Naive thymus-derived CD8-positive, alpha-beta T cell (primary cell): ENCODE measurements at regions not wholly inside any gene's neighbourhood (a gene's known extent, or its start where the extent isn't known, plus 50 kb on each side); places are given as distances from the start of the nearest gene placed in this dataset.

Experiments
- ATAC-seq, 2 donors: fragments of 150-1000 bp; cut with Tn5 transposase in 1 of 2; sonication (Bioruptor Pico), chemical (Tn5 transposase) in 1 of 2; 1 replicate in 1 of 2; 2 replicates in 1 of 2; pipeline ENCODE4 v1.10.0; 2021; ENCODE audit warnings: mild to moderate bottlenecking in 2 of 2, moderate library complexity in 2 of 2
- POLR2A ChIA-PET: fragments of 350-600 bp; sonication (Branson Sonifier 250); formaldehyde crosslinking; loops from one replicate; lab custom pipeline; 2021; ENCODE audit warnings: antibody characterized with exemption; lab: Charles Lee
- DNase-seq, 10 donors: peaks; one replicate each; pipeline versions ENCODE4 v3.0.0 to v3.0.0-alpha.2; 2020 to 2022
- H3K27ac Mint-ChIP-seq, 10 donors: one replicate each; pipeline ENCODE4 v1.8.0; 2020 to 2022; ENCODE audit warnings: mild to moderate bottlenecking in 10 of 10, mixed read lengths in 10 of 10, moderate library complexity in 4 of 10, inconsistent platforms in 1 of 10
- H3K27me3 Mint-ChIP-seq, 5 donors: one replicate each; pipeline ENCODE4 v1.8.0; 2021 to 2022; ENCODE audit warnings: mixed read lengths in 5 of 5
- H3K36me3 Mint-ChIP-seq, 3 donors: one replicate each; pipeline ENCODE4 v1.8.0; 2020 to 2022; ENCODE audit warnings: mixed read lengths in 3 of 3, mild to moderate bottlenecking in 2 of 3, inconsistent platforms in 1 of 3
- H3K4me1 Mint-ChIP-seq, 4 donors: one replicate each; pipeline ENCODE4 v1.8.0; 2021 to 2022; ENCODE audit warnings: mixed read lengths in 4 of 4
- H3K4me3 Mint-ChIP-seq, 10 donors: one replicate each; pipeline ENCODE4 v1.8.0; 2020 to 2022; ENCODE audit warnings: mild to moderate bottlenecking in 10 of 10, mixed read lengths in 10 of 10, moderate library complexity in 6 of 10, inconsistent platforms in 1 of 10
- H3K9me3 Mint-ChIP-seq, 9 donors: one replicate each; pipeline ENCODE4 v1.8.0; 2020 to 2022; ENCODE audit warnings: mixed read lengths in 9 of 9, mild to moderate bottlenecking in 3 of 9, inconsistent platforms in 1 of 9, moderate library complexity in 1 of 9

- ATAC-seq, result no peak
- Mint-ChIP-seq H3K4me1 (peaks cover 0 to 4% (median 2%) of the 10 kb centered on the region in 4 donors), H3K27ac (no peak overlapping the region), H3K9me3 (peaks cover 0 to 22% (median 5%) of the 10 kb centered on the region in 9 donors), H3K27me3 (peaks cover 0 to 1% (median 0%) of the 10 kb centered on the region in 5 donors), H3K36me3 (no peaks in the 10 kb centered on the region), H3K4me3 (no peak overlapping the region)
- POLR2A ChIA-PET, result no interaction called here
- DNase-seq, result no peak
Measured at GRCh38 chr3:22982981-22983587, 220.0 kb upstream of the UBE2E2 start.

DNA sequence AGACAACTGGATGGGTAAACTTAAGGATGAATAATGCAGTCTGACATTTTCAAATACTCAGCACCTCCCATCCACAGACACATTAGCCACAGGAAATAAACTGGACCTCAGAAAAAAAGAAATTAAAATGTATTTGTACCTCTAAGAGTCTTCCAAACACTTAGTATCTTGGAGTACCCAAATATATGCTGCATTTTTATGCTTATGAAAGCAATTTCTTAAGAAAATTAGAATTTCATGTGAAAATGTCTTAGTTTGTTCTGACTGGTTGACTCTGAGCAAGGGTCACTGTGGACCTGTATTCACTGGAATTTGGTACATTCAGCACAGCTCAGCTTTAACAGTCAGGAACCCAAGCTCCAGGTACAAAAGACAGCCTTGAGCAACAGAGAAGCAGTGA lies 216.2 kb upstream of the UBE2E2 start:
- ATAC-seq, result no peak
- POLR2A ChIA-PET, result no interaction called here
- Mint-ChIP-seq H3K4me1 (no peaks in the 10 kb centered on the region), H3K36me3 (no peaks in the 10 kb centered on the region), H3K27ac (no peak overlapping the region), H3K27me3 (peaks cover 0 to 3% (median 0%) of the 10 kb centered on the region in 5 donors), H3K4me3 (no peak overlapping the region), H3K9me3 (peaks cover 0 to 22% (median 8%) of the 10 kb centered on the region in 9 donors)
- DNase-seq, result no peak

GRCh38 chr3:22988566-22988965 lies 214.6 kb upstream of the UBE2E2 start:
- H3K27me3 Mint-ChIP-seq, result peaks cover 0 to 3% (median 0%) of the 10 kb centered on the region in 5 donors
- POLR2A ChIA-PET, result no interaction called here

DNA sequence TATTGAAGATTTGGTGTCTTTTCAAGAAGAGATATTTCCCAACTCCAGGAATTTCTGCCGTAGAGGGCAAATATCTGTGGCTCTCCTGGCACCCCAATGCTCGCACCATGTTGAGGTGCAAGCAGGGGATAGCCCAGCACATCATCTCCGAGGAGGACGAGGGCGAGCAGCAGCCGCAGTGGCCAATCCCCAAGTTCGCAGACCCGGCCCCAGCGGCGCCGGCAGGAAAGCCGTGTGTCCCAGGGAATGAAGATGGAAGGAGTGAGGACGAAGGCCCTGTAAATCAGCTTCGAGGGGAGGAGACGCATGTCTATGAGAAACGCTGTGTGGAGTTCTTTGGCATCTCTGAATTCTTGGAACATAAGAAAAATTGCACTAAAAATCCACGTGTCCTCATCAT lies 213.4 kb upstream of the UBE2E2 start:
- peaks cover 0 to 18% (median 8%) of the 10 kb centered on the region in 9 donors for H3K9me3 Mint-ChIP-seq
- H3K4me1 Mint-ChIP-seq, result no peaks in the 10 kb centered on the region
- ATAC-seq, result no peak

More at GRCh38 chr3:22988566-22988965, 214.6 kb upstream of the UBE2E2 start:
- Mint-ChIP-seq H3K4me1 (no peaks in the 10 kb centered on the region), H3K36me3 (no peaks in the 10 kb centered on the region), H3K27ac (no peak overlapping the region), H3K4me3 (no peak overlapping the region), H3K9me3 (peaks cover 0 to 22% (median 8%) of the 10 kb centered on the region in 9 donors)
- ATAC-seq (no peak), DNase-seq (no peak)

DNA sequence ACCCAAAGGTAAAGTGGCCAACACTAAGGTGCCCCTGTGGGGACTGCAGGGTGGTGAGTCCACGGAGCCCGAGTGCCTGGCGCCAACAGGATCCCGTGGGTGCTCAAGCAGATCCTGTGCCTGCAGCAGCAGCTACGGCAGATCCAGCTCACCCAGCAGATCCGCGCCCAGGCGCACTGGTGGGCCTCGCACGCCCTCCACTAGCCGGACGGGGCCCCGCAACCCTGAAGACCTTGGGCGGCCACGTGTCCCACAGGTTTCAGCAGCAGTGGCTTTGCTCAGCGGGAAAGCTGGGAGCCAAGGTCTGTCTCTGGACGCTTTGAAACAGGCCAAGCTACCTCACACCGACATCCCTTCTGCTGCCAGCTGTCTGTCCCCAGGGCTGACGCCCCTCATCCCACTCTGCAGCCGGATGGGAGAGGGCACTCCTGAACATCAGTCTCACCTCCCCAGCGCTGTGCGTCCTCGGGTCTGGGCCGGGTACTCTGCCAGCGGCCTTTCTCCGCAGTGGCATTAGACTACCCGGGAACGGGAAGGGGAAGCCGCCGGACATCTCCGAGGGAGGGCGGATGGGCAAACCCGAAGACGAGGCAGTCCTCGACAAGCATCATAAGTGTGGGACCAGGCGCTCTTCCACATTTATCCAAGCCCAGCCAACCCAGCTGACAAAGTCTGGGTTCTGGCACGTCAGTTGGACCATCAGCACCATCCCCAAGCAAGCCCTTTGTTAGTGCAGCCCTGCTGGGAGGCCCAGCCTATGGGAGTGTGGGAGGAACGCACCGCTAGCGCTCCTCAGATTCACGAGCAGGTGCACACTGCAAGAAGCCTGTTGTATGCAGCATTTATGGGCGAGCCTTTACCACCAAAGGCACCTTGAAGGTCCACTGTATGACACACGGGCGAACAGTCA lies 212.6 kb upstream of the UBE2E2 start:
- ATAC-seq (no peak), DNase-seq (no peak)
- Mint-ChIP-seq H3K4me1 (no peaks in the 10 kb centered on the region), H3K4me3 (no peak overlapping the region), H3K27me3 (peaks cover 0 to 3% (median 0%) of the 10 kb centered on the region in 5 donors), H3K36me3 (no peaks in the 10 kb centered on the region), H3K9me3 (peaks cover 0 to 10% (median 4%) of the 10 kb centered on the region in 9 donors), H3K27ac (no peak overlapping the region)
- POLR2A ChIA-PET, result no interaction called here

More for the DNA sequence above, 213.4 kb upstream of the UBE2E2 start:
- H3K36me3 Mint-ChIP-seq, result no peaks in the 10 kb centered on the region
- no peak for DNase-seq
- no peak overlapping the region for H3K27ac Mint-ChIP-seq
- POLR2A ChIA-PET, result no interaction called here
- H3K4me3 Mint-ChIP-seq, result no peak overlapping the region
- H3K27me3 Mint-ChIP-seq, result peaks cover 0 to 3% (median 0%) of the 10 kb centered on the region in 5 donors

DNA sequence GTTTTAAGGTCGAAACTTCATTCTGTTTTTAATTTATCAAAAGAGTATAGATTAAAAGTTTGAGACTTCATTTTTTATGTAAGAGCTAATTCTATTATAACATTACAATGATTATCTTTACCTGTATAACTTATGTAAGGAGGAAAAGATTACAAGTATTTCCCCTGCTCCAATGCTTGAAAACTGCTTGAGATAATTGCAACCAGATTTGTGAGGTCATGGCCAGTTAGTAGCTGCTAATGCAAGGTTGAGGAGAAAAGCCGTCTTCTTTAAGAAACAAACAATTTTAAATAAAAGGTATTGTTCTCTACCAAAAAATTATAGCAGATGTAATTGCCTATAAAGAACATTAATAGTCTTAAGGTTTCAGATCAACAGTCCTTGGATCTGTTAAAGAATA lies 208.3 kb upstream of the UBE2E2 start:
- no peak for ATAC-seq
- POLR2A ChIA-PET, result no interaction called here
- H3K36me3 Mint-ChIP-seq, result no peaks in the 10 kb centered on the region
- no peak overlapping the region for H3K4me3 Mint-ChIP-seq
- no peak overlapping the region for H3K27ac Mint-ChIP-seq
- H3K9me3 Mint-ChIP-seq, result no peaks in the 10 kb centered on the region
- DNase-seq, result no peak
- peaks cover 0 to 3% (median 0%) of the 10 kb centered on the region in 5 donors for H3K27me3 Mint-ChIP-seq
- H3K4me1 Mint-ChIP-seq, result no peaks in the 10 kb centered on the region

- DNase-seq (no peak), ATAC-seq (no peak)
- no peak overlapping the region for H3K27ac Mint-ChIP-seq
- H3K27me3 Mint-ChIP-seq, result no peaks in the 10 kb centered on the region
- no peaks in the 10 kb centered on the region for H3K36me3 Mint-ChIP-seq
- H3K4me3 Mint-ChIP-seq, result no peak overlapping the region
- POLR2A ChIA-PET, result no interaction called here
- H3K4me1 Mint-ChIP-seq, result no peaks in the 10 kb centered on the region
- H3K9me3 Mint-ChIP-seq, result no peaks in the 10 kb centered on the region
Measured at GRCh38 chr3:22996920-22997571, 206.1 kb upstream of the UBE2E2 start.

DNA sequence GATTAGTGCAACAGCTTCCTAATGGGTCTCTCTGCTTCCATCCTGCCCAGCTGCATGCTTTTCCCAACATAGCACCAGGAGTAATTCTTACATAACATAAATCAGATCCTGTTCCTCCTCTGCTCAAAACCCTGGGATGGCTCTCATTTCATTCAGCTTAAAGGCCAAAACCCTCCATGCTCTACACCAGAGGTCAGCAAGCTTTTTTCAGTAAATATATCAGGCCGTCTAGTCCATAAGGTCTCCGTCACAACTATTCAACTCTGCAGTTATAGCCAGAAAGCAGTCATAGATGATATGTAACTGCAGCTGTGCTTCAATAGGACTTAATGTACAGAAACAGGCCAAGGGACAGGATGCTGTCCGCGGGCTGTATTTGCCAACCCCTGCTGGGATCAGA lies 202.8 kb upstream of the UBE2E2 start:
- Mint-ChIP-seq H3K27me3 (no peaks in the 10 kb centered on the region), H3K27ac (no peak overlapping the region), H3K9me3 (no peaks in the 10 kb centered on the region), H3K4me1 (no peaks in the 10 kb centered on the region), H3K4me3 (no peak overlapping the region), H3K36me3 (no peaks in the 10 kb centered on the region)
- POLR2A ChIA-PET, result no interaction called here
- DNase-seq (no peak), ATAC-seq (no peak)

DNA sequence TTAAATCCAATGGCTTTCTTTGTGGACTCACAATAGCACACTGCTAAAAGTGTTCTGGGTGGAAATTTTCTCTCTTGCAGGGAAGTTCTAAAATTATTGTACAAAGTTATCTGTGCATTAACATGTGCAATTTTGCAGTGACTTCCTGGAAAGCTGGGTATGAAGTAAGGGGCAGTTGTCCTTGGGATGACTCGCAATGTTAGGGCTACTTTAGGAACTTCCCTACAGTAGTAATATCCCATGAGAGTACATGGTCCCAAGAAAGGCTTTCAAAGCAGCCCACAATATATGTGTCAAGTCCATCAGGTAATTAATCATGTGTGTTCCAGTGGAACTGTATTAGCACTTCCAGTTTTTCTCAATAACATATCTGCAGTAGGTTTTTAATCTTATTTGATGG lies 201.0 kb upstream of the UBE2E2 start:
- POLR2A ChIA-PET, result no interaction called here
- H3K9me3 Mint-ChIP-seq, result no peaks in the 10 kb centered on the region
- no peaks in the 10 kb centered on the region for H3K36me3 Mint-ChIP-seq
- H3K4me1 Mint-ChIP-seq, result no peaks in the 10 kb centered on the region
- no peak overlapping the region for H3K4me3 Mint-ChIP-seq
- DNase-seq, result no peak
- ATAC-seq, result no peak
- no peak overlapping the region for H3K27ac Mint-ChIP-seq
- H3K27me3 Mint-ChIP-seq, result no peaks in the 10 kb centered on the region

DNA sequence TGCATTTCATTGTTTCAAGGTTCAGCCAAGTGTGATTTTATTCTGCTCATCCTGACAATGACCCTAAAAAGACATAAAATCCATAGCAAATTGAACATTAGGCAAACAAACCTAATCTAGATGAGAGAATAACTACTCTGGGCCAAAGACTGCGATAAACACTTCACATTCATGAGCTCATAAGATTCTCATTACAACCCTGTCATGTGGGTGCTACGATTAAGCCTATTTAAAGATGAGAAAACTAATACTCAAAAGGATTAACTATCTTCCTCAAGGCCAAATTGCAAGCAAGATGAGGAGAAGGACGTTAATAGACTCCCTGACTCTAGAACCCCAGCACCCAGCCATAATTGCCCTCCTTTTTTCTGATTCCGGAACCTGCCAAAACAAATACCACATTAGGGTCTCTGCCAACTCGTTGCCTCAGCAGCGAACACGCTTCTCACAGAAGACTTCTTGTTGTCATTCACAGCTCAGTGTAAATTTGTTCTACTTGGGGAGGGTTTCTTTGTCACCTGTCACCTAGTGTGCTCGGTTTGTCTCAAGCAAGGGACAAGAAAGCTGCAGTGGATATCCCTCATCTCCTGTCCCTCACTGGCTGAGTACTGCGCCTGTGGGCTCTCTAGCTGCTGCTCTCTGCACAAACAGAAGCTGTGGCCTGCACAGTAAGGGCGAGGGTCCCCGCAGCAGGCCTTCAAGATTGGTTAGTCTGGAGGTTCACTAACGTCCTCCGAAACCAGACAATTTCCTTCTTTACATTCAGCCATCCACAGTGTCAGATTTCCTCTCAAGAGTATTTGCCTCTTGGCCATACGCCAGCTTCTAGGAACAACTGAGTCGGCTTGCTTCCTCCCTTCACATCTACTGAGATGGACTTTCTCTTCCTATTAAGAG lies 200.0 kb upstream of the UBE2E2 start:
- Mint-ChIP-seq H3K36me3 (no peaks in the 10 kb centered on the region), H3K27me3 (no peaks in the 10 kb centered on the region), H3K4me1 (no peaks in the 10 kb centered on the region), H3K27ac (no peak overlapping the region), H3K9me3 (no peaks in the 10 kb centered on the region), H3K4me3 (no peak overlapping the region)
- POLR2A ChIA-PET, result no interaction called here
- ATAC-seq (no peak), DNase-seq (no peak)

- no peak overlapping the region for H3K4me3 Mint-ChIP-seq
- ATAC-seq (no peak), DNase-seq (no peak)
- no peaks in the 10 kb centered on the region for H3K4me1 Mint-ChIP-seq
- no peak overlapping the region for H3K27ac Mint-ChIP-seq
- no peaks in the 10 kb centered on the region for H3K9me3 Mint-ChIP-seq
- no peaks in the 10 kb centered on the region for H3K36me3 Mint-ChIP-seq
- POLR2A ChIA-PET, result no interaction called here
- H3K27me3 Mint-ChIP-seq, result no peaks in the 10 kb centered on the region
Measured at GRCh38 chr3:23003733-23004046, 199.4 kb upstream of the UBE2E2 start.

DNA sequence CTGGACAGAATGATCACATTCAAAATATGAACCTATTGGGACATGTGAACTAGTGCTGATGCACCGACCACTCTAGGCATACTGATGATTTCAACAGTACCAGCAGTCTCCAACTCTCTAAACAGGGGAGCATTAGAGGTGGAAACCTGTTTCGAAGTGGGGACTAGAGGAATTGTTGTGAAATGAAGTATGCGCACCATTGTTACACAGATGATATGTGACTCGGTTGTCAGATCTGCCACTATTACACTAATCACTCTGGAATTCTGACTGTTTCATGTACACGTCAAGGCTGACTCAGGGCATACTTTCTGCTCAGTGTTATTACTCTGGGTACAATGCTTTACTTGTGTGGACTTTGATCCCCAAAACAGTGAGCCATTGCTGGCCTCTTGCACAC lies 198.2 kb upstream of the UBE2E2 start:
- no peak overlapping the region for H3K27ac Mint-ChIP-seq
- no peak overlapping the region for H3K4me3 Mint-ChIP-seq
- ATAC-seq (no peak), DNase-seq (no peak)
- H3K4me1 Mint-ChIP-seq, result no peaks in the 10 kb centered on the region
- peaks cover 0 to under 1% (median 0%) of the 10 kb centered on the region in 9 donors for H3K9me3 Mint-ChIP-seq
- H3K27me3 Mint-ChIP-seq, result no peaks in the 10 kb centered on the region
- POLR2A ChIA-PET, result no interaction called here
- H3K36me3 Mint-ChIP-seq, result no peaks in the 10 kb centered on the region
